GM23338 (cell line): ENCODE measurements at regions not wholly inside any gene's neighbourhood (a gene's known extent, or its start where the extent isn't known, plus 50 kb on each side); places are given as distances from the start of the nearest gene placed in this dataset.

Experiments used
- EZH2phosphoT487 ChIP-seq: fragments of 200-600 bp; sonication (generic); IDR thresholded peaks from one replicate; pipeline ENCODE4 v1.8.1; 2018; ENCODE audit warnings: antibody characterized with exemption; ENCODE audit not compliant: unreplicated experiment
- POLR2AphosphoS5 ChIP-seq: IDR thresholded peaks from 2 replicates; pipeline ENCODE4 v1.6.1; 2016; ENCODE audit warnings: antibody characterized with exemption, low read depth
- TF ChIP-seq, protein P1 (sequence below), 2 experiments: fragments of 200-600 bp in 1 of 2; sonication (generic) in 1 of 2; conservative IDR thresholded peaks; 2 replicates each; pipeline versions ENCODE4 v1.5.1 to v1.6.1; 2016 to 2017; ENCODE audit warnings: antibody characterized with exemption in 2 of 2, low read depth in 2 of 2, mild to moderate bottlenecking in 2 of 2, moderate library complexity in 1 of 2
- TF ChIP-seq, protein P2 (sequence below): IDR thresholded peaks from one replicate; pipeline ENCODE4 v1.6.1; 2018; ENCODE audit warnings: antibody characterized with exemption; ENCODE audit not compliant: unreplicated experiment

DNA sequence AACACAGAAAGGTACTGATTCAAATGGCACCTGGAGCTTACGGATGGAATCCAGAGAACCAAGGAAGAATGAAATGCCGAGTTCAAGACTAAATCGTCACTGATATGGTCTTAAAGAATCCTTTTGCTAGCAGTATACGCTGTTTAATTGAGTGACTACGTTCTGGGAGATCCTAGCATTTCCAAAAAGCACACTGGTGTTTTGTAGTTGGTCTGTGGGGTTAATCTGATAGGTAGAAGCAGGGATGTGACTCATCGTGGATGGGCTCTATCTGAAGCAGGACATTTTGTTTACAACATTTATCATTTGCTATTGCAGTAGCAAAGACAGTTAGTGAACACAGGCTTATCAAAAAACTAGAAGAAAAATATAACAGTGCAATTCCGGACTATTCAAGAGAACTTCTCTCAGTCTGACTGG, 169.2 kb upstream of the HMGA2 start:
- TF ChIP-seq, protein P1, sequence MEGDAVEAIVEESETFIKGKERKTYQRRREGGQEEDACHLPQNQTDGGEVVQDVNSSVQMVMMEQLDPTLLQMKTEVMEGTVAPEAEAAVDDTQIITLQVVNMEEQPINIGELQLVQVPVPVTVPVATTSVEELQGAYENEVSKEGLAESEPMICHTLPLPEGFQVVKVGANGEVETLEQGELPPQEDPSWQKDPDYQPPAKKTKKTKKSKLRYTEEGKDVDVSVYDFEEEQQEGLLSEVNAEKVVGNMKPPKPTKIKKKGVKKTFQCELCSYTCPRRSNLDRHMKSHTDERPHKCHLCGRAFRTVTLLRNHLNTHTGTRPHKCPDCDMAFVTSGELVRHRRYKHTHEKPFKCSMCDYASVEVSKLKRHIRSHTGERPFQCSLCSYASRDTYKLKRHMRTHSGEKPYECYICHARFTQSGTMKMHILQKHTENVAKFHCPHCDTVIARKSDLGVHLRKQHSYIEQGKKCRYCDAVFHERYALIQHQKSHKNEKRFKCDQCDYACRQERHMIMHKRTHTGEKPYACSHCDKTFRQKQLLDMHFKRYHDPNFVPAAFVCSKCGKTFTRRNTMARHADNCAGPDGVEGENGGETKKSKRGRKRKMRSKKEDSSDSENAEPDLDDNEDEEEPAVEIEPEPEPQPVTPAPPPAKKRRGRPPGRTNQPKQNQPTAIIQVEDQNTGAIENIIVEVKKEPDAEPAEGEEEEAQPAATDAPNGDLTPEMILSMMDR (conservative IDR thresholded peaks at IDR 0.05; ENCODE audit: low read depth in 2 of 2), result no peak
- TF ChIP-seq POLR2AphosphoS5 (no peak), EZH2phosphoT487 (no peak)
- TF ChIP-seq, protein P2, sequence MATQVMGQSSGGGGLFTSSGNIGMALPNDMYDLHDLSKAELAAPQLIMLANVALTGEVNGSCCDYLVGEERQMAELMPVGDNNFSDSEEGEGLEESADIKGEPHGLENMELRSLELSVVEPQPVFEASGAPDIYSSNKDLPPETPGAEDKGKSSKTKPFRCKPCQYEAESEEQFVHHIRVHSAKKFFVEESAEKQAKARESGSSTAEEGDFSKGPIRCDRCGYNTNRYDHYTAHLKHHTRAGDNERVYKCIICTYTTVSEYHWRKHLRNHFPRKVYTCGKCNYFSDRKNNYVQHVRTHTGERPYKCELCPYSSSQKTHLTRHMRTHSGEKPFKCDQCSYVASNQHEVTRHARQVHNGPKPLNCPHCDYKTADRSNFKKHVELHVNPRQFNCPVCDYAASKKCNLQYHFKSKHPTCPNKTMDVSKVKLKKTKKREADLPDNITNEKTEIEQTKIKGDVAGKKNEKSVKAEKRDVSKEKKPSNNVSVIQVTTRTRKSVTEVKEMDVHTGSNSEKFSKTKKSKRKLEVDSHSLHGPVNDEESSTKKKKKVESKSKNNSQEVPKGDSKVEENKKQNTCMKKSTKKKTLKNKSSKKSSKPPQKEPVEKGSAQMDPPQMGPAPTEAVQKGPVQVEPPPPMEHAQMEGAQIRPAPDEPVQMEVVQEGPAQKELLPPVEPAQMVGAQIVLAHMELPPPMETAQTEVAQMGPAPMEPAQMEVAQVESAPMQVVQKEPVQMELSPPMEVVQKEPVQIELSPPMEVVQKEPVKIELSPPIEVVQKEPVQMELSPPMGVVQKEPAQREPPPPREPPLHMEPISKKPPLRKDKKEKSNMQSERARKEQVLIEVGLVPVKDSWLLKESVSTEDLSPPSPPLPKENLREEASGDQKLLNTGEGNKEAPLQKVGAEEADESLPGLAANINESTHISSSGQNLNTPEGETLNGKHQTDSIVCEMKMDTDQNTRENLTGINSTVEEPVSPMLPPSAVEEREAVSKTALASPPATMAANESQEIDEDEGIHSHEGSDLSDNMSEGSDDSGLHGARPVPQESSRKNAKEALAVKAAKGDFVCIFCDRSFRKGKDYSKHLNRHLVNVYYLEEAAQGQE, result no peak
